Erythroblast (primary cell): ENCODE measurements at regions not wholly inside any gene's neighbourhood (a gene's known extent, or its start where the extent isn't known, plus 50 kb on each side); places are given as distances from the start of the nearest gene placed in this dataset.

ENCODE experiments used
- GATA1 ChIP-seq: IDR thresholded peaks from 2 replicates; pipeline ENCODE4 v1.6.1; 2011; ENCODE audit warnings: low read depth, mild to moderate bottlenecking, control low read depth, low read length, moderate library complexity
- POLR2A ChIP-seq: IDR thresholded peaks from 2 replicates; pipeline ENCODE4 v1.6.1; 2011; ENCODE audit warnings: mild to moderate bottlenecking, low read length

GRCh38 chr4:114399105-114399504, 199.5 kb upstream of the UGT8 start:
- TF ChIP-seq POLR2A: no peak
- TF ChIP-seq GATA1: no peak
